Endothelial cell of umbilical vein (primary cell): ENCODE measurements at regions not wholly inside any gene's neighbourhood (a gene's known extent, or its start where the extent isn't known, plus 50 kb on each side); places are given as distances from the start of the nearest gene placed in this dataset.

Experiments
- BruUV-seq: library from RNA; stranded (reverse); fragments of 400-500 nt; replicated peaks from 2 replicates; lab custom pipeline; 2021; lab: Mats Ljungman, UMichigan
- CTCF ChIA-PET: fragments of 300-600, 350-600 bp; sonication (Branson Sonifier 250); formaldehyde crosslinking; loops from one replicate; lab custom pipeline; 2021; ENCODE audit warnings: antibody characterized with exemption, inconsistent platforms; lab: Charles Lee
- POLR2A ChIA-PET: fragments of 300-600, 350-600 bp; sonication (Branson Sonifier 250); formaldehyde crosslinking; loops from one replicate; lab custom pipeline; 2021; ENCODE audit warnings: antibody characterized with exemption, inconsistent platforms; lab: Charles Lee
- DNase-seq: peaks from one replicate; pipeline ENCODE4 v3.0.0-alpha.2; 2011; ENCODE audit warnings: low read depth, low spot score
- FAIRE-seq: peaks from 2 replicates; lab custom pipeline; 2011; peaks lifted over from hg19 to GRCh38; lab: Jason Lieb, UNC
- H2AFZ ChIP-seq: 2 replicates; pipeline ENCODE4 v1.6.0; 2012; ENCODE audit warnings: low read depth, low read length, control low read depth, inconsistent platforms
- H3K27ac ChIP-seq: 2 replicates; pipeline ENCODE4 v1.5.1; 2011; ENCODE audit warnings: low read depth, mild to moderate bottlenecking, control low read depth, low read length, moderate library complexity; ENCODE audit not compliant: insufficient read depth
- H3K27me3 ChIP-seq, 2 experiments: 2 replicates each; pipeline versions ENCODE4 v1.6.0 to v1.6.1; 2011; ENCODE audit warnings: low read length in 2 of 2, mixed read lengths in 1 of 2; ENCODE audit not compliant: control insufficient read depth in 2 of 2, insufficient read depth in 2 of 2
- H3K36me3 ChIP-seq, 2 experiments: 2 replicates in 1 of 2; 3 replicates in 1 of 2; pipeline ENCODE4 v1.5.1; 2011; ENCODE audit warnings: low read length in 2 of 2, mild to moderate bottlenecking in 1 of 2, moderate library complexity in 1 of 2; ENCODE audit not compliant: control insufficient read depth in 2 of 2, insufficient read depth in 2 of 2; ENCODE audit errors: extremely low read depth in 1 of 2
- H3K4me1 ChIP-seq: 3 replicates; pipeline ENCODE4 v1.5.1; 2011; ENCODE audit warnings: mild to moderate bottlenecking, low read length; ENCODE audit not compliant: control insufficient read depth, insufficient read depth; ENCODE audit errors: extremely low read depth
- H3K4me2 ChIP-seq: 2 replicates; pipeline ENCODE4 v1.6.1; 2011; ENCODE audit warnings: low read length, control low read depth, mixed read lengths; ENCODE audit not compliant: insufficient read depth
- H3K4me3 ChIP-seq, 3 experiments: fragments of 200-600 bp in 1 of 3; sonication (generic), shearing (Covaris generic) in 1 of 3; replicated peaks in 1 of 3; 2 replicates each; pipeline ENCODE4 v1.5.1; 2011 to 2016; ENCODE audit warnings: control low read depth in 3 of 3, low read length in 3 of 3, mild to moderate bottlenecking in 2 of 3, inconsistent platforms in 1 of 3, low read depth in 1 of 3, moderate library complexity in 1 of 3; ENCODE audit not compliant: insufficient read depth in 1 of 3
- H3K79me2 ChIP-seq: 2 replicates; pipeline ENCODE4 v1.6.0; 2012; ENCODE audit warnings: low read length, inconsistent platforms; ENCODE audit not compliant: control insufficient read depth, insufficient read depth
- H3K9ac ChIP-seq: replicated peaks from 2 replicates; pipeline ENCODE3; 2011; ENCODE audit warnings: low read length, control low read depth; ENCODE audit not compliant: insufficient read depth; ENCODE audit errors: extremely low read depth
- H3K9me1 ChIP-seq: replicated peaks from 3 replicates; pipeline ENCODE4 v1.6.0; 2011; ENCODE audit warnings: mild to moderate bottlenecking, low read length; ENCODE audit not compliant: control insufficient read depth, insufficient read depth; ENCODE audit errors: extremely low read depth
- H3K9me3 ChIP-seq: replicated peaks from 2 replicates; pipeline ENCODE4 v1.5.1; 2012; ENCODE audit warnings: low read length, inconsistent platforms; ENCODE audit not compliant: control insufficient read depth, insufficient read depth
- H4K20me1 ChIP-seq: replicated peaks from 2 replicates; pipeline ENCODE3; 2011; ENCODE audit warnings: mild to moderate bottlenecking, low read length; ENCODE audit not compliant: control insufficient read depth, insufficient read depth; ENCODE audit errors: extremely low read depth
- EZH2 ChIP-seq: IDR thresholded peaks from 2 replicates; pipeline ENCODE4 v1.6.1; 2012; ENCODE audit warnings: borderline replicate concordance, low read depth, mild to moderate bottlenecking, moderate library complexity, low read length, inconsistent platforms; ENCODE audit not compliant: severe bottlenecking
- FOS ChIP-seq: IDR thresholded peaks from 2 replicates; pipeline ENCODE4 v1.6.1; 2011; ENCODE audit warnings: mild to moderate bottlenecking, low read length, moderate library complexity, borderline replicate concordance; ENCODE audit not compliant: insufficient read depth
- GATA2 ChIP-seq: IDR thresholded peaks from 2 replicates; pipeline ENCODE4 v1.7.0; 2011; ENCODE audit warnings: low read depth, mild to moderate bottlenecking, moderate library complexity, mixed read lengths, low read length; ENCODE audit not compliant: insufficient read length, insufficient read depth
- JUN ChIP-seq: IDR thresholded peaks from 2 replicates; pipeline ENCODE4 v1.6.1; 2011; ENCODE audit warnings: borderline replicate concordance, low read depth; ENCODE audit not compliant: insufficient read length, insufficient read depth
- MYC ChIP-seq: IDR thresholded peaks from one replicate; pipeline ENCODE4 v1.6.1; 2011; ENCODE audit warnings: mild to moderate bottlenecking, low read depth, low read length
- POLR2A ChIP-seq: IDR thresholded peaks from 2 replicates; pipeline ENCODE4 v1.6.1; 2012; ENCODE audit warnings: low read depth, mild to moderate bottlenecking, control low read depth, low read length
- POLR2AphosphoS5 ChIP-seq: IDR thresholded peaks from 2 replicates; pipeline ENCODE4 v1.6.1; 2012; ENCODE audit warnings: low read depth, mild to moderate bottlenecking, control low read depth, low read length, moderate library complexity; ENCODE audit not compliant: insufficient read depth
- dilution Hi-C: fragments of 300-500 bp; cut with MboI; formaldehyde crosslinking; loops from one replicate; pipeline ENCODE4 v1.15.0; 2019; ENCODE audit warnings: low sequenced_read_pairs; ENCODE audit not compliant: extremely low pct_ligation_motif_present
- intact Hi-C: fragments of 100-400 bp; cut with micrococcal nuclease; formaldehyde crosslinking; loops from one replicate; pipeline ENCODE4 v1.10.0; 2022
- TF ChIP-seq, protein P1 (sequence below), 2 donors: IDR thresholded peaks; 1 replicate in 1 of 2; 2 replicates in 1 of 2; pipeline ENCODE4 v1.5.1; 2011; ENCODE audit warnings: low read length in 2 of 2, mild to moderate bottlenecking in 2 of 2, moderate library complexity in 2 of 2, control low read depth in 1 of 2, inconsistent platforms in 1 of 2, low read depth in 1 of 2; ENCODE audit not compliant: insufficient read depth in 1 of 2; ENCODE audit errors: extremely low read depth in 1 of 2
- TF ChIP-seq, protein P2 (sequence below): IDR thresholded peaks from 2 replicates; pipeline ENCODE4 v1.6.1; 2011; ENCODE audit not compliant: insufficient read depth, insufficient read length

- H2AFZ ChIP-seq, result no peak overlapping the region
- no peak overlapping the region for H3K4me3 ChIP-seq
- no peak overlapping the region for H3K9ac ChIP-seq
- no peaks in the 10 kb centered on the region for H3K9me1 ChIP-seq
- no peaks in the 10 kb centered on the region for H3K4me1 ChIP-seq
- intact Hi-C loops (no loop called here), dilution Hi-C loops (no loop called here)
- CTCF ChIA-PET, result no interaction called here
- POLR2A ChIA-PET, result no interaction called here
- H3K36me3 ChIP-seq, result no peaks in the 10 kb centered on the region
- DNase-seq (no peak), FAIRE-seq (no peak)
- no peaks in the 10 kb centered on the region for H4K20me1 ChIP-seq
- H3K4me2 ChIP-seq, result no peak overlapping the region
- H3K79me2 ChIP-seq, result no peaks in the 10 kb centered on the region
- no peak overlapping the region for H3K27ac ChIP-seq
- no TSS peak for BruUV-seq
- no peaks in the 10 kb centered on the region for H3K9me3 ChIP-seq
- no peaks in the 10 kb centered on the region for H3K27me3 ChIP-seq
- TF ChIP-seq POLR2A, result no peak
- no peak for TF ChIP-seq MYC
- no peak for TF ChIP-seq JUN
- no peak for TF ChIP-seq FOS
- TF ChIP-seq, protein P1, sequence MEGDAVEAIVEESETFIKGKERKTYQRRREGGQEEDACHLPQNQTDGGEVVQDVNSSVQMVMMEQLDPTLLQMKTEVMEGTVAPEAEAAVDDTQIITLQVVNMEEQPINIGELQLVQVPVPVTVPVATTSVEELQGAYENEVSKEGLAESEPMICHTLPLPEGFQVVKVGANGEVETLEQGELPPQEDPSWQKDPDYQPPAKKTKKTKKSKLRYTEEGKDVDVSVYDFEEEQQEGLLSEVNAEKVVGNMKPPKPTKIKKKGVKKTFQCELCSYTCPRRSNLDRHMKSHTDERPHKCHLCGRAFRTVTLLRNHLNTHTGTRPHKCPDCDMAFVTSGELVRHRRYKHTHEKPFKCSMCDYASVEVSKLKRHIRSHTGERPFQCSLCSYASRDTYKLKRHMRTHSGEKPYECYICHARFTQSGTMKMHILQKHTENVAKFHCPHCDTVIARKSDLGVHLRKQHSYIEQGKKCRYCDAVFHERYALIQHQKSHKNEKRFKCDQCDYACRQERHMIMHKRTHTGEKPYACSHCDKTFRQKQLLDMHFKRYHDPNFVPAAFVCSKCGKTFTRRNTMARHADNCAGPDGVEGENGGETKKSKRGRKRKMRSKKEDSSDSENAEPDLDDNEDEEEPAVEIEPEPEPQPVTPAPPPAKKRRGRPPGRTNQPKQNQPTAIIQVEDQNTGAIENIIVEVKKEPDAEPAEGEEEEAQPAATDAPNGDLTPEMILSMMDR (IDR thresholded peaks at IDR 0.05; ENCODE audit: extremely low read depth in 1 of 2, insufficient read depth in 1 of 2, low read depth in 1 of 2, low read length in 2 of 2), result no peak
- TF ChIP-seq POLR2AphosphoS5, result no peak
- no peak for TF ChIP-seq EZH2
- TF ChIP-seq GATA2, result no peak
- TF ChIP-seq, protein P2, sequence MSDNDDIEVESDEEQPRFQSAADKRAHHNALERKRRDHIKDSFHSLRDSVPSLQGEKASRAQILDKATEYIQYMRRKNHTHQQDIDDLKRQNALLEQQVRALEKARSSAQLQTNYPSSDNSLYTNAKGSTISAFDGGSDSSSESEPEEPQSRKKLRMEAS, result no peak
These were observed 78.6 kb upstream of the PNPLA4 start for GRCh38 chrX:8005678-8006347.
